Transverse colon (tissue), 4 donors: ENCODE measurements at regions not wholly inside any gene's neighbourhood (a gene's known extent, or its start where the extent isn't known, plus 50 kb on each side); places are given as distances from the start of the nearest gene placed in this dataset.

ENCODE experiments used
- DNase-seq: peaks from one replicate; pipeline ENCODE4 v3.0.0-alpha.2; 2019
- H3K27ac ChIP-seq, 4 donors: fragments of 200-600 bp; sonication (generic); 2 replicates each; pipeline ENCODE4 v1.5.1; 2016 to 2018; ENCODE audit warnings: inconsistent platforms in 4 of 4
- H3K27me3 ChIP-seq: fragments of 200-600 bp; sonication (generic); 2 replicates; pipeline ENCODE4 v1.5.1; 2017; ENCODE audit warnings: inconsistent platforms
- H3K36me3 ChIP-seq, 4 donors: fragments of 200-600 bp; sonication (generic); 2 replicates each; pipeline ENCODE4 v1.5.1; 2017 to 2019; ENCODE audit warnings: inconsistent platforms in 4 of 4
- H3K4me1 ChIP-seq, 4 donors: fragments of 200-600 bp; sonication (generic); 2 replicates each; pipeline ENCODE4 v1.5.1; 2017 to 2020; ENCODE audit warnings: inconsistent platforms in 4 of 4
- H3K4me3 ChIP-seq, 4 donors: fragments of 200-600 bp; sonication (generic); 1 replicate in 1 of 4; 2 replicates in 3 of 4; pipeline versions ENCODE4 v1.5.1 to v1.6.1; 2017 to 2019; ENCODE audit warnings: inconsistent platforms in 4 of 4
- H3K9me3 ChIP-seq, 2 donors: fragments of 200-600 bp; sonication (generic); 2 replicates each; pipeline ENCODE4 v1.5.1; 2017 to 2019; ENCODE audit warnings: inconsistent platforms in 2 of 2
- EP300 ChIP-seq: sonication (generic); formaldehyde crosslinking; IDR thresholded peaks from one replicate; pipeline ENCODE4 v1.6.1; 2017; ENCODE audit warnings: antibody characterized with exemption, low read depth
- POLR2A ChIP-seq: fragments of 450-650 bp; IDR thresholded peaks from one replicate; pipeline ENCODE4 v1.6.1; 2016; ENCODE audit warnings: antibody characterized with exemption, mild to moderate bottlenecking, moderate library complexity
- POLR2AphosphoS5 ChIP-seq, 3 donors: sonication (generic); formaldehyde crosslinking; IDR thresholded peaks; one replicate each; pipeline ENCODE4 v1.6.1; 2016; ENCODE audit warnings: antibody characterized with exemption in 3 of 3
- WGBS, 2 donors: methylation state at CpG; one replicate each; pipeline ENCODE4 v1.1.5; 2018; ENCODE audit warnings: low coverage in 1 of 2; 5-methylcytosine and 5-hydroxymethylcytosine counted together
- in situ Hi-C, 4 donors: fragments of 200-750 bp; cut with MboI; loops; one replicate each; pipeline versions ENCODE4 v1.15.0 to v1.15.1; 2017; ENCODE audit warnings: low sequenced_read_pairs in 3 of 4, low pct_ligation_motif_present in 1 of 4, low pct_unique_long_range_greater_than_20kb in 1 of 4
- intact Hi-C: fragments of 100-400 bp; cut with DNase I; formaldehyde crosslinking; loops from one replicate; pipeline ENCODE4 v1.15.1; 2023; ENCODE audit warnings: low total_unique reads
- TF ChIP-seq, protein P1 (sequence below), 5 experiments: fragments of 200-600 bp in 3 of 5; fragments of 450-650 bp in 2 of 5; sonication (generic) in 3 of 5; IDR thresholded peaks; 1 replicate in 2 of 5; 2 replicates in 3 of 5; pipeline ENCODE4 v1.5.1; 2016 to 2017; ENCODE audit warnings: antibody characterized with exemption in 5 of 5, inconsistent platforms in 3 of 5, mild to moderate bottlenecking in 2 of 5, moderate library complexity in 1 of 5

DNA sequence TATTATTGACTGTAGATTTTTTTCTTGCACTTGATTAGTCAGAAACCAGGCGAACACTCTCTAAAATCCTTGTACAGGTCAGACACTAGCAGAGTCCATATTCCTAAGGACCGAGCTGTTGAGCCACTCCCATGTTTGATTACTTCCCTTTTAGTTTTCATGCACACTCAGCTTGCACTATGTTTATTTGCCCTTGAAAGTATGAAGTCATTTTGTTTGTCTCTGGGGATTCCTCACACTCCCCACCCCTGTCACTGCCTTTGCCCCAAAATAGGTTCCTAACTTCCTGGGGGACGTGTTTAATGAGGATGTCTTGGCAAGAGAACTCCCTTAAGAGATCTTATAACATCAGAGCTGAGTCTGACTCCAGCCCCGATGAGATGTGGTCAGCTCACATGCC is 182.1 kb downstream of the EVX1 start:
- WGBS, 2 donors = 25 to 26% methylated on average over 3 to 4 of the region's 4 CpGs
- no peaks in the 10 kb centered on the region for H3K36me3 ChIP-seq
- no peaks in the 10 kb centered on the region for H3K27me3 ChIP-seq
- peak; percentile 27 for DNase-seq
- intact Hi-C loops = no loop called here
- no peak for TF ChIP-seq POLR2A
- peak in 1 of 3 donors; percentile 7 for TF ChIP-seq POLR2AphosphoS5 (IDR thresholded peaks at IDR 0.05)
- in situ Hi-C loops = no loop called here
- peaks cover 0 to 50% (median 16%) of the 10 kb centered on the region in 4 donors for H3K4me1 ChIP-seq
- H3K27ac ChIP-seq = peak overlapping the region; percentile 80 to 88 (median 84)
- H3K9me3 ChIP-seq = no peaks in the 10 kb centered on the region
- H3K4me3 ChIP-seq = no peak overlapping the region

DNA sequence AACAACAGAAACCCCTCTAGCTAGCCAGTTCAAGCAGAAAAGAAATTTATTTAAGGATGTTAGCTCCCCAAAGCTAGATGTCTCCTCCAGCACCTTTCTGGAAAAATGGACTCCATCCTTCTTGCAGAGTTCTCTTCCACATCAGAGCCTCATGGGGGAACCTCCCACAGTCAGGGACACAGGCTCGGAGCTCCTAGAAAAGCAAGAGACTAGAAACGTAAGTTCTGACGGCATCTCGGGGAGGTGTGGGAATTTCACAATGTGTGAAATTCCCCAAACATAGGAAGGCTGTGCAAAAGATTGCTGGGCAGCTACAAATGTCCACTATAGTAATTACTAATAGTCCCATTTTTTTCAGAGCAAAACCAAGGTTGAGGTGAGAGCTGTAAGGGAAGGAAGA is 184.8 kb downstream of the EVX1 start:
- H3K9me3 ChIP-seq = no peaks in the 10 kb centered on the region
- H3K27ac ChIP-seq = no peak overlapping the region
- no peak for DNase-seq
- intact Hi-C loops = no loop called here
- in situ Hi-C loops = no loop called here
- H3K36me3 ChIP-seq = no peaks in the 10 kb centered on the region
- H3K4me1 ChIP-seq = peaks cover 0 to 27% (median 12%) of the 10 kb centered on the region in 4 donors
- H3K4me3 ChIP-seq = no peak overlapping the region
- H3K27me3 ChIP-seq = no peaks in the 10 kb centered on the region
- WGBS, 2 donors = 85 to 91% methylated on average over 4 of the region's 4 CpGs
- no peak for TF ChIP-seq POLR2AphosphoS5 (IDR thresholded peaks at IDR 0.05)
- TF ChIP-seq, protein P1, sequence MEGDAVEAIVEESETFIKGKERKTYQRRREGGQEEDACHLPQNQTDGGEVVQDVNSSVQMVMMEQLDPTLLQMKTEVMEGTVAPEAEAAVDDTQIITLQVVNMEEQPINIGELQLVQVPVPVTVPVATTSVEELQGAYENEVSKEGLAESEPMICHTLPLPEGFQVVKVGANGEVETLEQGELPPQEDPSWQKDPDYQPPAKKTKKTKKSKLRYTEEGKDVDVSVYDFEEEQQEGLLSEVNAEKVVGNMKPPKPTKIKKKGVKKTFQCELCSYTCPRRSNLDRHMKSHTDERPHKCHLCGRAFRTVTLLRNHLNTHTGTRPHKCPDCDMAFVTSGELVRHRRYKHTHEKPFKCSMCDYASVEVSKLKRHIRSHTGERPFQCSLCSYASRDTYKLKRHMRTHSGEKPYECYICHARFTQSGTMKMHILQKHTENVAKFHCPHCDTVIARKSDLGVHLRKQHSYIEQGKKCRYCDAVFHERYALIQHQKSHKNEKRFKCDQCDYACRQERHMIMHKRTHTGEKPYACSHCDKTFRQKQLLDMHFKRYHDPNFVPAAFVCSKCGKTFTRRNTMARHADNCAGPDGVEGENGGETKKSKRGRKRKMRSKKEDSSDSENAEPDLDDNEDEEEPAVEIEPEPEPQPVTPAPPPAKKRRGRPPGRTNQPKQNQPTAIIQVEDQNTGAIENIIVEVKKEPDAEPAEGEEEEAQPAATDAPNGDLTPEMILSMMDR (IDR thresholded peaks at IDR 0.05) = no peak
- TF ChIP-seq EP300 = no peak
- no peak for TF ChIP-seq POLR2A

DNA sequence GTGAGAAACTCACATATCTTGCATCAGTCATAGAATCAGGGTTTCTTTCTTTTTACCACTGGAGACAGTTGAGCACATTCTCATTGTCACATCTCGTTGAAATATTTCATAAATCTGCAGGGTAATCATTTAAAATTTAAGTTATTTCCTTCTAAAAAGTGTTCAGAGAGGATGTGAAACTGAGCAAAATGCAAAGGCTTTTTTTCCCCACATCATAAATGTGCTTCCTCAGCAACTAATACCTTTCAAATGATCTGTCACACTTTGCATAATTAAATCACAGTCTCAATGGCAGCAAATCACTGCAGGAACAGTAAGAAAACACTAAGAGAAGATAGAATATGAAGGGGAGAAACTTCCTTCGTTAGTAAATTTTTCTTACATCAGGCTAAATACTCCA is 187.5 kb downstream of the EVX1 start:
- Histone ChIP-seq H3K27ac (no peak overlapping the region), H3K27me3 (no peaks in the 10 kb centered on the region), H3K4me1 (peaks cover 0 to 4% (median 2%) of the 10 kb centered on the region in 4 donors), H3K9me3 (no peaks in the 10 kb centered on the region), H3K36me3 (no peaks in the 10 kb centered on the region), H3K4me3 (no peak overlapping the region)
- TF ChIP-seq POLR2AphosphoS5 (IDR thresholded peaks at IDR 0.05) (no peak), EP300 (no peak), POLR2A (no peak)
- TF ChIP-seq, protein P1 (IDR thresholded peaks at IDR 0.05) = no peak
- in situ Hi-C loops (no loop called here), intact Hi-C loops (no loop called here)
- 49 to 68% methylated on average over 2 of the region's 2 CpGs for WGBS, 2 donors
- DNase-seq = no peak

DNA sequence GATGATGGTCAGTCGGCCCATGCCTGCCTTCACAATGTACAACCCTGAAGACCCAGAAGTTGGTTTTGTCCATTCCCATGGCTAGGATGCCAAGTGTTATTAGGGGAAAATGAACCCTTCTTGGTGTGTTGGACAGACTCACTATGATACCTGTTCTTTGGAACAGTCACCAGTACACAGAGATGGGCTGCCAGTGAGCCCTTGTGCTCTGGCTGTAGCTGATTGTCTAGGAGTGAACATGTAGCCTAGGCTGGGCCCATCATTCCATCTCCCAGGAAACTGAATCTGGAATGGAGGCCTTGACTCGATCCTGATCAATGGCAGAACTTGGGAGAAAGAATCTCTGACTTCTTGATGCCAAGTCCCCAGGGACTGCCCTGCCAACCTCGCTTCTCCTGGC is 188.9 kb downstream of the EVX1 start:
- TF ChIP-seq, protein P1 (IDR thresholded peaks at IDR 0.05) = no peak
- no peak for TF ChIP-seq POLR2AphosphoS5 (IDR thresholded peaks at IDR 0.05)
- TF ChIP-seq POLR2A = no peak
- Histone ChIP-seq H3K4me3 (no peak overlapping the region), H3K36me3 (no peaks in the 10 kb centered on the region), H3K27ac (no peak overlapping the region), H3K4me1 (no peaks in the 10 kb centered on the region), H3K27me3 (no peaks in the 10 kb centered on the region), H3K9me3 (no peaks in the 10 kb centered on the region)
- DNase-seq = no peak
- WGBS, 2 donors = 90% methylated on average over 3 of the region's 3 CpGs; no CpG with 5 or more reads in 1 of the 2 donors
- in situ Hi-C loops = no loop called here
- intact Hi-C loops = no loop called here

DNA sequence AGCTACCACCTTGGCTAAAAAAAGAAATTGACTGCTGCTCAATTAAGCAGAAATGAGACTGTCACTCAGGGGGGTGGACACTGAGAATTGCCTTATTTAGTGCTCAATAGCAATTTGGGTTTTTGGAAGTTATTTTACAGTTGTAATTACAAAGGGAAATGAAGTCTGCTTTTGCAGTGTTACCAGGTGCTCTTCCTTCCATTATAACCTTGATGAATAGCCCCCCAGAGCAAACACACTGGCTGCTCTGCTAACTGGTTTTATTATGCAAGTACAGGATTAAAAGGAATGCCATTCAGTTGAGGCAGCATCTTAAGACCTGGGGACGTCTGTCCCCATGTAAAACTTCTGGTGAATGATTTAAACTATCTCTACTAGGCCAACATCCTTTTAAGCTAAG is 191.0 kb downstream of the EVX1 start:
- in situ Hi-C loops (no loop called here), intact Hi-C loops (no loop called here)
- 78 to 80% methylated on average over 1 of the region's 1 CpG for WGBS, 2 donors
- no peaks in the 10 kb centered on the region for H3K9me3 ChIP-seq
- H3K4me1 ChIP-seq = no peaks in the 10 kb centered on the region
- H3K27ac ChIP-seq = no peak overlapping the region
- no peaks in the 10 kb centered on the region for H3K27me3 ChIP-seq
- no peak for TF ChIP-seq POLR2A
- TF ChIP-seq POLR2AphosphoS5 (IDR thresholded peaks at IDR 0.05) = no peak
- TF ChIP-seq, protein P1 (IDR thresholded peaks at IDR 0.05) = no peak
- no peak for TF ChIP-seq EP300
- no peaks in the 10 kb centered on the region for H3K36me3 ChIP-seq
- no peak overlapping the region for H3K4me3 ChIP-seq
- DNase-seq = no peak
